Loucy (cell line): ENCODE measurements at regions not wholly inside any gene's neighbourhood (a gene's known extent, or its start where the extent isn't known, plus 50 kb on each side); places are given as distances from the start of the nearest gene placed in this dataset.

Experiments
- CTCF ChIP-seq: fragments of 200-600 bp; sonication (generic); conservative IDR thresholded peaks from 2 replicates; pipeline ENCODE4 v1.5.1; 2014; ENCODE audit warnings: mild to moderate bottlenecking, antibody characterized with exemption, low read length
- EZH2phosphoT487 ChIP-seq: fragments of 200-600 bp; IDR thresholded peaks from 2 replicates; pipeline ENCODE4 v1.6.1; 2018; ENCODE audit warnings: antibody characterized with exemption, mild to moderate bottlenecking, moderate library complexity, borderline replicate concordance

GRCh38 chr6:105911106-105911629, 175.0 kb upstream of the PRDM1 start:
- TF ChIP-seq CTCF (no peak), EZH2phosphoT487 (no peak)
